GM12878 (cell line): ENCODE measurements at regions not wholly inside any gene's neighbourhood (a gene's known extent, or its start where the extent isn't known, plus 50 kb on each side); places are given as distances from the start of the nearest gene placed in this dataset.

ENCODE experiments used
- ATAC-seq: fragments of 200-7000 bp; cut with Tn5 transposase; 3 replicates; pipeline ENCODE4 v1.9.1; 2020; ENCODE audit warnings: mild to moderate bottlenecking, moderate library complexity
- BruUV-seq: library from RNA; stranded (reverse); fragments of 400-500 nt; replicated peaks from 2 replicates; lab custom pipeline; 2021; lab: Mats Ljungman, UMichigan
- CTCF ChIA-PET: fragments of 300-600 bp; sonication (Branson Sonifier 250); formaldehyde crosslinking; extraction: SDS; loops from one replicate; lab custom pipeline; 2021; ENCODE audit warnings: inconsistent platforms; lab: Yijun Ruan, JAX
- POLR2A ChIA-PET: fragments of 350-600 bp; formaldehyde crosslinking; extraction: SDS; loops from one replicate; lab custom pipeline; 2021; ENCODE audit warnings: inconsistent platforms; lab: Charles Lee
- RAD21 ChIA-PET: fragments of 300-600 bp; sonication (Branson Sonifier 250); formaldehyde crosslinking; loops from one replicate; lab custom pipeline; 2023; ENCODE audit warnings: antibody characterized with exemption; ENCODE audit not compliant: unreplicated experiment; lab: Charles Lee
- SMC1A ChIA-PET: fragments of 300-600 bp; sonication (Branson Sonifier 250); formaldehyde crosslinking; loops from one replicate; lab custom pipeline; 2023; ENCODE audit not compliant: unreplicated experiment, uncharacterized antibody; lab: Charles Lee
- DNase-seq: peaks from one replicate; pipeline ENCODE4 v3.0.0-alpha.2; 2011; ENCODE audit warnings: low read depth, low spot score
- FAIRE-seq: peaks from 3 replicates; lab custom pipeline; 2011; peaks lifted over from hg19 to GRCh38; lab: Jason Lieb, UNC
- H2AFZ ChIP-seq: 2 replicates; pipeline ENCODE4 v1.6.0; 2011; ENCODE audit warnings: low read depth, low read length, control low read depth; ENCODE audit not compliant: control insufficient read depth
- H3K27ac ChIP-seq: 2 replicates; pipeline ENCODE4 v1.5.1; 2011; ENCODE audit warnings: control low read depth; ENCODE audit not compliant: control insufficient read depth, insufficient read depth
- H3K27me3 ChIP-seq, 2 experiments: replicated peaks in 1 of 2; 2 replicates each; pipeline versions ENCODE4 v1.6.0 to v1.6.1; 2011; ENCODE audit warnings: low read length in 1 of 2; ENCODE audit not compliant: control insufficient read depth in 2 of 2, insufficient read depth in 2 of 2
- H3K36me3 ChIP-seq, 2 experiments: 2 replicates each; pipeline ENCODE4 v1.5.1; 2011; ENCODE audit warnings: low read length in 1 of 2; ENCODE audit not compliant: control insufficient read depth in 2 of 2, insufficient read depth in 2 of 2
- H3K4me1 ChIP-seq: 2 replicates; pipeline ENCODE4 v1.6.1; 2011; ENCODE audit warnings: mild to moderate bottlenecking, low read length, moderate library complexity, mixed read lengths; ENCODE audit not compliant: control insufficient read depth, insufficient read depth
- H3K4me2 ChIP-seq: 2 replicates; pipeline ENCODE4 v1.6.0; 2011; ENCODE audit warnings: control low read depth; ENCODE audit not compliant: control insufficient read depth, insufficient read depth
- H3K4me3 ChIP-seq: fragments of 200-600 bp; sonication (generic); 2 replicates; pipeline ENCODE4 v1.5.1; 2016
- H3K79me2 ChIP-seq: 2 replicates; pipeline ENCODE4 v1.6.0; 2011; ENCODE audit warnings: low read length; ENCODE audit not compliant: control insufficient read depth, insufficient read depth
- H3K9ac ChIP-seq: 2 replicates; pipeline ENCODE4 v1.8.0; 2011; ENCODE audit warnings: low read length, control low read depth, mixed read lengths; ENCODE audit not compliant: control insufficient read depth, insufficient read depth
- H3K9me3 ChIP-seq: replicated peaks from 3 replicates; pipeline ENCODE4 v1.5.1; 2011; ENCODE audit warnings: mild to moderate bottlenecking, low read length; ENCODE audit not compliant: control insufficient read depth, insufficient read depth
- H4K20me1 ChIP-seq: 2 replicates; pipeline ENCODE4 v1.6.0; 2011; ENCODE audit not compliant: control insufficient read depth, insufficient read depth
- ATF3 ChIP-seq: IDR thresholded peaks from 2 replicates; pipeline ENCODE4 v1.6.1; 2011; ENCODE audit warnings: low read depth, mild to moderate bottlenecking, low read length, moderate library complexity, borderline replicate concordance; ENCODE audit errors: extremely low read depth
- BCLAF1 ChIP-seq: fragments of 450-650 bp; IDR thresholded peaks from 2 replicates; pipeline ENCODE4 v1.6.1; 2017; ENCODE audit warnings: antibody characterized with exemption, mild to moderate bottlenecking, moderate library complexity
- E4F1 ChIP-seq: fragments of 450-650 bp; IDR thresholded peaks from 2 replicates; pipeline ENCODE4 v1.6.1; 2018; ENCODE audit warnings: borderline replicate concordance, mild to moderate bottlenecking; ENCODE audit not compliant: partially characterized antibody
- FOXK2 ChIP-seq: fragments of 450-650 bp; IDR thresholded peaks from 2 replicates; pipeline ENCODE4 v1.6.1; 2017; ENCODE audit warnings: mild to moderate bottlenecking, moderate library complexity
- MEF2A ChIP-seq: IDR thresholded peaks from 2 replicates; pipeline ENCODE4 v1.6.1; 2011; ENCODE audit warnings: low read depth, mild to moderate bottlenecking, low read length, moderate library complexity; ENCODE audit not compliant: insufficient read depth
- MLLT1 ChIP-seq: fragments of 450-650 bp; IDR thresholded peaks from 2 replicates; pipeline ENCODE4 v1.6.1; 2016; ENCODE audit warnings: mild to moderate bottlenecking
- MYB ChIP-seq: fragments of 150-350 bp; IDR thresholded peaks from 2 replicates; pipeline ENCODE4 v1.6.1; 2014; ENCODE audit warnings: mild to moderate bottlenecking, low read depth, low read length, borderline replicate concordance
- NRF1 ChIP-seq: conservative IDR thresholded peaks from 2 replicates; pipeline ENCODE4 v1.6.1; 2011; ENCODE audit warnings: mild to moderate bottlenecking, low read depth, low read length, improper control_type of control experiment
- ZBTB11 ChIP-seq: fragments of 450-650 bp; formaldehyde crosslinking; IDR thresholded peaks from 2 replicates; pipeline ENCODE4 v1.5.0; 2022; ENCODE audit warnings: mild to moderate bottlenecking, missing genetic modification characterization
- WGBS: methylation state at CpG from one replicate; pipeline ENCODE4 v1.1.6; 2016; ENCODE audit warnings: low lambda C conversion rate; ENCODE audit not compliant: insufficient replicate concordance, insufficient coverage; ENCODE audit errors: missing lambda C conversion rate; 5-methylcytosine and 5-hydroxymethylcytosine counted together
- in situ Hi-C: fragments of 300-500 bp; cut with MboI; formaldehyde crosslinking; loops from 9 replicates; pipeline ENCODE4 v1.14.3; 2018; ENCODE audit warnings: mixed read lengths
- intact Hi-C: fragments of 100-400 bp; cut with micrococcal nuclease; formaldehyde crosslinking; loops from one replicate; pipeline ENCODE4 v1.14.2; 2022; ENCODE audit not compliant: unreplicated experiment

- in situ Hi-C loops: no loop called here
- TF ChIP-seq BCLAF1 (no peak), ATF3 (no peak), MEF2A (no peak), ZBTB11 (CRISPR knock-in tag) (no peak), FOXK2 (no peak), MLLT1 (no peak), E4F1 (no peak), NRF1 (no peak), MYB (no peak)
These were observed 72.6 kb upstream of the GRAMD1B start for GRCh38 chr11:123357353-123357989.

More at GRCh38 chr11:123357353-123357989, 72.6 kb upstream of the GRAMD1B start:
- Histone ChIP-seq H3K4me2 (peak overlapping the region; percentile 69), H3K27ac (0 out of 2 replicates have a peak overlapping the region, but pooled peaks have one; percentile 27), H3K9ac (peak overlapping the region; percentile 50; the same call in 1 of the 2 replicates), H3K4me1 (peaks cover 7% of the 10 kb centered on the region; the same call in 1 of the 2 replicates), H4K20me1 (no peaks in the 10 kb centered on the region), H3K79me2 (peaks cover 28% of the 10 kb centered on the region), H3K4me3 (peak overlapping the region; percentile 91), H3K36me3 (no peaks in the 10 kb centered on the region), H2AFZ (peak overlapping the region; percentile 82), H3K27me3 (no peaks in the 10 kb centered on the region), H3K9me3 (no peaks in the 10 kb centered on the region)
- WGBS: 25% methylated on average over 9 of the region's 9 CpGs
- DNase-seq (no peak), FAIRE-seq (no peak), ATAC-seq (no peak)
- ChIA-PET POLR2A (interaction anchor here (0.6 to 1.9 kb wide), 2 partner anchors 11 to 50 kb away, joined by 3 to 7 read pairs; no protein-coding TSS in a partner anchor), RAD21 (interaction anchor here (1.2 to 7.9 kb wide), 7 partner anchors 25 to 121 kb away, joined by 3 to 67 read pairs (median 9); no protein-coding TSS in a partner anchor), CTCF (interaction anchor here (0.8 to 6.3 kb wide), 18 partner anchors 10 to 121 kb away, joined by 3 to 51 read pairs (median 4); no protein-coding TSS in a partner anchor), SMC1A (interaction anchor here (0.8 to 8.8 kb wide), 16 partner anchors 10 to 121 kb away, joined by 3 to 60 read pairs (median 4); no protein-coding TSS in a partner anchor)
- BruUV-seq: no TSS peak
- intact Hi-C loops: no loop called here
